ENCODE measurements at regions not wholly inside any gene's neighbourhood (a gene's known extent, or its start where the extent isn't known, plus 50 kb on each side); places are given as distances from the start of the nearest gene placed in this dataset.
"Not testable (repeated sequence)": the region's sequence is repeated elsewhere in the genome, so short reads cannot be mapped to it uniquely, and the experiment has no call there.

- in situ Hi-C loops (cut with HindIII; ENCODE audit: low pct_unique_long_range_greater_than_20kb, low sequenced_read_pairs): no loop called here
These were observed 437.9 kb upstream of the MAOA start for GRCh38 chrX:43218198-43218597.

GRCh38 chrX:43224496-43224895, 431.6 kb upstream of the MAOA start:
- in situ Hi-C loops (cut with HindIII; ENCODE audit: low pct_unique_long_range_greater_than_20kb, low sequenced_read_pairs): no loop called here
- no peak for DNase-seq (ENCODE audit: low read depth in 1 of 2, low spot score in 1 of 2)
- TF ChIP-seq JUND (IDR thresholded peaks at IDR 0.05; ENCODE audit: low read depth): no peak

More at GRCh38 chrX:43218198-43218597, 437.9 kb upstream of the MAOA start:
- no peak for DNase-seq (ENCODE audit: low read depth in 1 of 2, low spot score in 1 of 2)
- no peak for TF ChIP-seq JUND (IDR thresholded peaks at IDR 0.05; ENCODE audit: low read depth)

- in situ Hi-C loops (cut with HindIII; ENCODE audit: low pct_unique_long_range_greater_than_20kb, low sequenced_read_pairs): no loop called here
- TF ChIP-seq JUND (IDR thresholded peaks at IDR 0.05; ENCODE audit: low read depth): no peak
- DNase-seq (ENCODE audit: low read depth in 1 of 2, low spot score in 1 of 2): no peak
These were observed 430.3 kb upstream of the MAOA start for GRCh38 chrX:43225626-43226328.

DNA sequence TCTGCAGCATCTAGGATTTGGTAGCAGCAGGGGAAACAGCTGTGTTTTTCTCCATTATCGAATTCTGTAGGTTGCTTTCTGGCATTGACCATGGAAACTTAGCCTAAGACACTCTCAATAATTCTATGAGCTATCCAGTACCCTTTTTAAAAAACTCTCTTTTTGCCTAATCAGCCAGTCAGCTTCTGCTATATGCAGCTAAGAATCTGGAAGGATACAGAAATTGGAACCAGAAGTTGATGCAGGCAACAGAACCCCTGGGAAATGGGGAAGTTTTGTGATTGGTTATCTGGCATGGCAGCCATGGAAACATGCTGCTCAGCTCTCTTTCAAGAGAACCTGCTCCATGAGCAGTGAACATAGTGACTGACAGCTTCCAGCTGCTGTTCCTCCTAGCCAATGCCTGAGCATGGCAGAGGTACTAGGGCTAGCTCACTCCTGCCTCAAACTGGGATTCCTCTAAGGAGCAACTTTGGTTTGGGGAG, 417.6 kb upstream of the MAOA start:
- no peak for TF ChIP-seq JUND (IDR thresholded peaks at IDR 0.05; ENCODE audit: low read depth)
- no peak for DNase-seq (ENCODE audit: low read depth in 1 of 2, low spot score in 1 of 2)
- in situ Hi-C loops (cut with HindIII; ENCODE audit: low pct_unique_long_range_greater_than_20kb, low sequenced_read_pairs): no loop called here

GRCh38 chrX:43239356-43239755, 416.7 kb upstream of the MAOA start:
- TF ChIP-seq JUND (IDR thresholded peaks at IDR 0.05; ENCODE audit: low read depth): no peak
- no peak for DNase-seq (ENCODE audit: low read depth in 1 of 2, low spot score in 1 of 2)
- in situ Hi-C loops (cut with HindIII; ENCODE audit: low pct_unique_long_range_greater_than_20kb, low sequenced_read_pairs): no loop called here

DNA sequence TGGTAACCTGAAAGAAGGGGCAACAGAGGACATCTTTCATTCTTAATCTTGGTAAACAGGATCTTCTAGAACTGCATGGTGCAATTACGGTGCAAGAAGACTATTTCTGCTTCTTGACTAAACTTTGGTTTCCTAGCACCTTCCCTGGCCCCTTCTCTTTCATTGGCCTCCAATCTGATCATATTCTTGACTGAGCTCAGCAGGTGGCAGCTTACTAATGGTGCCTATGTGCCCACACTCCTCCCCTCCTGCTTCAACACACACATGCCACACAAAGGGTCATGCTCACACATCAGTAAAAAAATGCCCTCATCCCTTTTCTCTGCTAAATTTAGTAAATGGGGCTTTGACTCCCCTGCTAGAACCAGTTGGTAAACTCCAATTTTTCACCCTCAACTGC, 400.5 kb upstream of the MAOA start:
- in situ Hi-C loops (cut with HindIII; ENCODE audit: low pct_unique_long_range_greater_than_20kb, low sequenced_read_pairs): no loop called here
- no peak for TF ChIP-seq JUND (IDR thresholded peaks at IDR 0.05; ENCODE audit: low read depth)

DNA sequence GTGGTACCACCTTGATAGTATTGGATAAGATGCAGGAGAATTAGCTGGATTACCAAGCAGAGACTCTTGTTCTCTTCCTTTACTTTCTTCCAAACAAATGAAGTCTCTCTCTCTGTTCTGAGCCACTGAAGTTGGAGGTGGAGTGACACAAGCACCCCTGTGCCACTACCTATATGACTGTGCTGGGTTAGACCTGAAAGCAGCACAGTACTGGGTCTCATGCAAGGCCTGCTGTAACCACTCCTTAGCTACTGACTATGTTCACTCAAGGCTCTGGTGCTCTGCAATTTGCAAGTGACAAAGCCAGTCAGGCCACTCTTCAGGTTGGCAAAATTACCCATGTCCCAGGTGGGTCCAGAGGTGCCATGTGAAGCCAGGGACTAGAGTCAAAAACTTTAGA, 389.6 kb upstream of the MAOA start:
- TF ChIP-seq JUND (IDR thresholded peaks at IDR 0.05; ENCODE audit: low read depth): no peak
- in situ Hi-C loops (cut with HindIII; ENCODE audit: low pct_unique_long_range_greater_than_20kb, low sequenced_read_pairs): no loop called here
- DNase-seq (ENCODE audit: low read depth in 1 of 2, low spot score in 1 of 2): no peak

More for the DNA sequence above, 400.5 kb upstream of the MAOA start:
- DNase-seq (ENCODE audit: low read depth in 1 of 2, low spot score in 1 of 2): no peak

DNA sequence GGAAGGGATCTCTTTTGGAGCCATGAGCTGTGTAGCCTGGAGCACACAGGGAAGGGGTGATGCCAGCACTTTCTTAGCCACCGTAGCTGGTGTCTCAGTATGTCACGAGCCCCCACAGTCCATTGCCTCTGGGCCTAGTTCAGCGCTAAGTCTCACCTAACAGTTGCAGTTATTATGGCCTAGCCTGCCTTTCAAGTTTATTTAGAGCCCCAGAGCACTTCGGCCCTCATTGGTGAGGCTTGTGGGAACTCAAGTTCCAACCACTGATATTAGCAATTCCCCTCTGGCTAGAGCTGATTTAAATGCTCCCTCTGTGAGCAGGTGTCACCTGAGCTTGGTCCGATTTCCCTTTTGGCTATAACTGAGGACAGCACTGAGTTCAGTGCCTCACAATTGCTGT, 388.4 kb upstream of the MAOA start:
- in situ Hi-C loops (cut with HindIII; ENCODE audit: low pct_unique_long_range_greater_than_20kb, low sequenced_read_pairs): no loop called here
- TF ChIP-seq JUND (IDR thresholded peaks at IDR 0.05; ENCODE audit: low read depth): no peak
- no peak for DNase-seq (ENCODE audit: low read depth in 1 of 2, low spot score in 1 of 2)

GRCh38 chrX:43269201-43269600, 386.9 kb upstream of the MAOA start:
- no peak for TF ChIP-seq JUND (IDR thresholded peaks at IDR 0.05; ENCODE audit: low read depth)
- in situ Hi-C loops (cut with HindIII; ENCODE audit: low pct_unique_long_range_greater_than_20kb, low sequenced_read_pairs): no loop called here
- no peak for DNase-seq (ENCODE audit: low read depth in 1 of 2, low spot score in 1 of 2)

GRCh38 chrX:43277879-43278278, 378.2 kb upstream of the MAOA start:
- no peak for DNase-seq (ENCODE audit: low read depth in 1 of 2, low spot score in 1 of 2)
- no peak for TF ChIP-seq JUND (IDR thresholded peaks at IDR 0.05; ENCODE audit: low read depth)
- in situ Hi-C loops (cut with HindIII; ENCODE audit: low pct_unique_long_range_greater_than_20kb, low sequenced_read_pairs): no loop called here

- no peak for TF ChIP-seq JUND (IDR thresholded peaks at IDR 0.05; ENCODE audit: low read depth)
- DNase-seq (ENCODE audit: low read depth in 1 of 2, low spot score in 1 of 2): no peak
- in situ Hi-C loops (cut with HindIII; ENCODE audit: low pct_unique_long_range_greater_than_20kb, low sequenced_read_pairs): no loop called here
These were observed 377.7 kb upstream of the MAOA start for GRCh38 chrX:43278440-43278839.

- in situ Hi-C loops (cut with HindIII; ENCODE audit: low pct_unique_long_range_greater_than_20kb, low sequenced_read_pairs): no loop called here
- TF ChIP-seq JUND (IDR thresholded peaks at IDR 0.05; ENCODE audit: low read depth): no peak
- no peak for DNase-seq (ENCODE audit: low read depth in 1 of 2, low spot score in 1 of 2)
These were observed 376.7 kb upstream of the MAOA start for GRCh38 chrX:43279341-43279808.

DNA sequence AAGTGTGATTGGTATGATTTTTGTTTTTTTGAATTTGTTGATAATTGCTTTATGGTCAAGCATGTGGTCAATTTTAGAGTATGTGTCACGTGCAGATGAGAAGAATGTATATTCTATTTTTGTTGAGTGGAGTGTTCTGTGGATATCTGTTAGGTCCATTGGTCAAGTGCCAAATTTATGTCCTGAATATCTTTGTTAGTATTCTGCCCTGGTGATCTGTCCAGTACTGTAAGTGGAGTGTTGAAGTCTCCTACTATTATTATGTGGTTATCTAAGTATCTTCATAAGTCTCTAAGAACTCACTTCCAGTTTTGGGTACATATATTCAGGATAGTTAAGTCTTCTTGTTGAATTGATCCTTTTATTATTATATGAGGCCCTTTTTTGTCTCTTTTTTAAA, 372.9 kb upstream of the MAOA start:
- in situ Hi-C loops (cut with HindIII; ENCODE audit: low pct_unique_long_range_greater_than_20kb, low sequenced_read_pairs): no loop called here
- no peak for TF ChIP-seq JUND (IDR thresholded peaks at IDR 0.05; ENCODE audit: low read depth)
- no peak for DNase-seq (ENCODE audit: low read depth in 1 of 2, low spot score in 1 of 2)

DNA sequence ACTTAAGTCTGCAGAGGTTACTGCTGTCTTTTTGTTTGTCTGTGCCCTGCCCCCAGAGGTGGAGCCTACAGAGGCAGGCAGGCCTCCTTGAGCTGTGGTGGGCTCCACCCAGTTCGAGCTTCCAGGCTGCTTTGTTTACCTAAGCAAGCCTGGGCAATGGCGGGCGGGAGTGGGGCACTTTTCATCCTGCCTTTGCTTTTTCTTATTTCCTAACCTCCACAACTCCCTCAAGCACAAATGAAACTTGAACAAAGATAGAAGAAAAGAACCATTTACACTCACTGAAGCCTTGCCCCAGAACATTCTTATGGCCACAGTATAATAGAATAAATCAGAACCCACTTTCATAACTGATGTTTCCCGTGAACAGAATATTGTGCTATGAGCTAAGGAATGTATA, 344.5 kb upstream of the MAOA start:
- in situ Hi-C loops (cut with HindIII; ENCODE audit: low pct_unique_long_range_greater_than_20kb, low sequenced_read_pairs); DNase-seq (ENCODE audit: low read depth in 1 of 2, low spot score in 1 of 2): not testable (repeated sequence)

All from T47D (cell line).